ENCODE measurements at regions not wholly inside any gene's neighbourhood (a gene's known extent, or its start where the extent isn't known, plus 50 kb on each side); places are given as distances from the start of the nearest gene placed in this dataset.

- DNase-seq: no peak
Measured at GRCh38 chr4:134298313-134298712, 96.7 kb upstream of the PABPC4L start.

GRCh38 chr4:134297765-134298164, 96.2 kb upstream of the PABPC4L start:
- no peak for DNase-seq

GRCh38 chr4:134282680-134283079, 81.1 kb upstream of the PABPC4L start:
- no peak for DNase-seq

- DNase-seq: no peak
Measured at GRCh38 chr4:134278675-134279074, 77.1 kb upstream of the PABPC4L start.

DNA sequence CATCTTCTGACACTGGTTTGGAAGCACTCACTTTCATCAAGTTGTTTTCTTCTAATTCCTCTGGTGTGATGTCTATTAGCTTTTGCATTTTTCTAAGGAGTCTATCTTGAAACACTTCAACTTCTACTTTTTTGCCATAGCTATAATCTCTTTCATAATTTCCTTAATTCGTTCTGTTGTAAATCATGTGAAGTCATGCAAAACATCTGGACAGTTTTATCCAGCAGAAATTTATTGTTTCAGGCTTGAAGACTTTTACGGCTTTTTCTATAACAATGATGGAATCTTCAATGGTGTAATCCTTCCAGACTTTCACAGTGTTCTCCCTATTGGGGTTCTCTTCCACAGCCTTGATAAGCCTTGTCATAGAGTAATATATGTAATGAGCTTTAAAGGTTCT, 74.9 kb upstream of the PABPC4L start:
- DNase-seq: no peak

DNA sequence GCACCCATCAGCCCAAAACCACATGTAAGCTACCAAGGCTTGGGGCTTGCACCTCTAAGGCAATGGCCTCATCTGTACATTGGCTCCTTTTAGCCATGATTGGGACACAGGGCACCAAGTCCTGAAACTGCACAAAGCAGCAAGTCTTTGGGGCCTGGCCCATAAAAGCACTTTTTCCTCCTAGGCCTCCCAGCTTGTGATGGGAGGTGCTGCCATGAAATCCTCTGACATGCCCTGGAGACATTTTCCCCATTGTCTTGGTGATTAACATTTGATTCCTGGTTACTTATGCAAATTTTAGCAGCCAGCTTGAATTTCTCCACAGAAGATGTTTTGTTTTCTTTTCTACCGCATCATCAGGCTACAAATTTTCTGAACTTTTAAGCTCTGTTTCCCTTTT, 58.5 kb upstream of the PABPC4L start:
- DNase-seq: no peak
